CD4-positive, alpha-beta T cell treated with Interferon gamma for 1 hour (primary cell): ENCODE measurements at regions not wholly inside any gene's neighbourhood (a gene's known extent, or its start where the extent isn't known, plus 50 kb on each side); places are given as distances from the start of the nearest gene placed in this dataset.

Experiments
- DNase-seq: peaks from one replicate; pipeline ENCODE4 v3.0.0-alpha.2; 2020

GRCh38 chr20:40120827-40121226 lies 568.2 kb downstream of the MAFB start:
- DNase-seq: no peak

- DNase-seq: no peak
Observed at GRCh38 chr20:40111282-40111681, 577.8 kb downstream of the MAFB start.

DNA sequence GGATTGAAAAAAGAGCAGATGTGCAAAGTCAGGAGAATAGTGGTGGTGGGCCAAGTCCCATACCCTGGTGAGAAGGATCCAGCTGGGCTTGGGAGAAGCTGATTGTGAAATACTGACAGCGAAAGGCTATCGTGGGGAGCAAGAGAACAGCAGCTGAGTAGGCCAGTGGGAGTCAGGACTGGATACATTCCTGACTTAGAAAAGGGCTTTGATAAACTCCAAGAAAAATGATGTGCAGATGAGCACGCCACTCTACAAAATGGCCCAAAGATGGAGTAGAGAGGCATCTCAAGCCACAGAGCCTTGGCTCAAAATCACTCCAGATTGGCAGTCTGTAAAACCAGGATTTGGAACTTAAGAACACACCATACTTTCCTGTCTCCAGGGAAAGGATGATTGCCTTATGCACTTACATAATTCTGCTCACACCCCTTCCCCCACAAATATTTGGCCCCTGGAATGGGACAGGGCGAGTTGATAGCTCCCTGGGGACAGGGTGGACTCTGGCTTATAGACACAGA lies 578.7 kb downstream of the MAFB start:
- no peak for DNase-seq

- no peak for DNase-seq
Observed at GRCh38 chr20:40109136-40109535, 579.9 kb downstream of the MAFB start.

- no peak for DNase-seq
Observed at GRCh38 chr20:40108321-40108720, 580.7 kb downstream of the MAFB start.

DNA sequence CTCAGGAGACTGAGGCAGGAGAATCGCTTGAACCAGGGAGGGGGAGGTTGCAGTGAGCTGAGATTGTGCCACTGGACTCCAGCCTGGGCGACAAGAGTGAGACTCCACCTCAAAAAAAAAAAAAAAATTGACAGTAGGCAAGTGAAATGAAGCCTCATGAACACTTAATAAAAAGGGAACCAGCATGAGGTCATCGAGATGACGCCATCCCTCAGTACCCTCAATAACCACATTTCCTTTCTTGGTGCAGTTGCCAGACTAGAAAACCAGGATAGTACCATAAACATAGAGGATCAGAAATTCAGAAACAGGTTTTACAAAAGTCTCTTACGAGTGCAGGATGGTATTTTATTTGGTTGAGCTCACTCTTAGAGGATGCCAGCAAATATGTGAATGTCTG lies 584.1 kb downstream of the MAFB start:
- no peak for DNase-seq

GRCh38 chr20:40103420-40103819 lies 585.6 kb downstream of the MAFB start:
- DNase-seq: no peak

- no peak for DNase-seq
Observed at GRCh38 chr20:40101560-40101959, 587.5 kb downstream of the MAFB start.

DNA sequence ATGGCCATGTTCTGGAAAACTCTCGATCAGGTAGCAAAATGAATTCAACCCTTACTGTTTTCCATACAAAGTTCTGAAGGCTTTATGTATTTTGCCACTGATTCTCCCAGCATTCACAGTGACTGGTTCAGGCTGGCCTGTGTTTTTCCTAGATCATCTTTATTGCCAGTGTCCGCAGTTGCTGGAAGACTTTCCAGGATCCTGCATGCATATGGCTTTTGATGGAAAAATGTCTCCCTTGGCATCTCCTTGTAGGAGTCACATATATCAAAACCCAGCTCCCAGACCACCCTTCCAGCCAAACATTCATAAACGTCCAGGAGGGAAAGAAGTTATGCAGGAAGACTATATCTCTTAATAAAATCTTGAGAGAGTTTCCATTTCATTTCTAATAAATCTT lies 588.8 kb downstream of the MAFB start:
- no peak for DNase-seq

DNA sequence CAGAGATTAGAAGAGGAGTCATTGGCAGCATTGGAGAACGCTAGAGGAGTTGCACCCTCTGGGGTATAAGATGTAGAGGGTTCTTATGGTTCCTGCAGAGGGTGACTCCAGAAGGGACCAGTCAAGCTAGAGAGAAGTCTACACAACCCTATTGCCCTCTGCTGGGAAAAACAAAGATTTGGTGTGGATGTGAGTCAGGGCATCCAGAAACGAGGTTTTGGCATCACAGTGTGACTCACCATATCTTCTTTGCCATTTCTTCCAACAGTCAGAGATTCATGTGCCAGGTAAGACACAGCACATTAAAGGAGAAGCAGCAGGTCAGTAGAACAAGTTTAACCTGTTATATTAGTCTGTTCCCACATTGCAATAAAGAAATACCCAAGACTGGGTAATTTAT lies 598.8 kb downstream of the MAFB start:
- no peak for DNase-seq

- no peak for DNase-seq
Observed at GRCh38 chr20:40087496-40087895, 601.5 kb downstream of the MAFB start.

DNA sequence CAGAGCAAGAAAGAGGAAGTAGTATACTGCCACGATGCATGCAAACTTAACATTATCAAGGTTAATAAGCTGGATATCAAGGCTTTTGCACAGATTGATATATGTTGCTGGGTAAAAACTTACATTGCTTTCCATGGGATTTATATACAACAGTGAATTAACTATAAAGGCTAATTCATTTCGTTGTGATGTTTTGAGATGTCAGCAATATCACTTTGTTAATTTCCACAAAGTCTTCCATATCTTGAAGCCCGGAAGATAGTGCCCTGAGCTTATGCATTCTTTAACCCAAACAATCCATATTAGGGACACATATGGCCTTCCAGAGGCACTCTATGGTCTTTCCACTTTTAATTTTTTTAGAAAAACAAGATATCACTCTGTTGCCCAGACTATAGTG lies 603.5 kb downstream of the MAFB start:
- DNase-seq: no peak

DNA sequence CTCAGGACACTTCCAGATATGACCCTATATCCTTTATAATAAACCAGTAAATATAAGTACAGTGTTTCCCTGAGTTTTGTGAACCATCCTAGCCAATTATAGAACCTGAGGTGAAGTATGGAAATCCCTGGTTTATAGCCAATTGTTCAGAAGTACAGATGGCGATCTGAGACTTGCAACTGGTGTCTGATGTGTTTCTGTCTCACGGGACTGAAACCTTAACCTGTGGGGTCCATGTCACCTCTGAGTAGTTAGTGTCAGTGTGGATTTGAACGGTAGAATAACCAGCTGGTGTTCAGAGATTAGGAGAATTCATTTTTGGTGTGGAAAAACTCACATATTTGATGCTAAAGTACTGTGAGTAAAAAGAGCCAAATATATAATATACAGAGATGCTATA lies 606.6 kb downstream of the MAFB start:
- DNase-seq: no peak

DNA sequence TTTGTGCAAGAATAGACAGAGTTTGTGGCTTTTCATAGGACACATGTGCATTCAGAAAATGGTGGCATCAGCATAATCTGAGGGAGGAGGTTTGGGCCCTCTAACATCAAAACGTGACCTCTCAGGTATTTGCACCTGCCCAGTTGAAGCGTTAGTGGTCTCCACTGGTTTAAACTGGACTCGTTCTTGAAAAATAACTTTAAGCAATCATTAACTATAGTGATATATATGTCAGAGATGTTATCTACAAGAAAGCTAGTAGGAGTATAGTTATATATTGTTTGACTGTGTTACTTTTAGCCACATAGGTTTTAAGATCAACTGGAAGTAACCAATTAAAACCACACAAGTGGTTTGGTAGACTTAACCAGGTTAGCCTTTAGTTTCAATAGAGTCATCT lies 607.4 kb downstream of the MAFB start:
- no peak for DNase-seq

- no peak for DNase-seq
Observed at GRCh38 chr20:40080041-40080652, 608.9 kb downstream of the MAFB start.

DNA sequence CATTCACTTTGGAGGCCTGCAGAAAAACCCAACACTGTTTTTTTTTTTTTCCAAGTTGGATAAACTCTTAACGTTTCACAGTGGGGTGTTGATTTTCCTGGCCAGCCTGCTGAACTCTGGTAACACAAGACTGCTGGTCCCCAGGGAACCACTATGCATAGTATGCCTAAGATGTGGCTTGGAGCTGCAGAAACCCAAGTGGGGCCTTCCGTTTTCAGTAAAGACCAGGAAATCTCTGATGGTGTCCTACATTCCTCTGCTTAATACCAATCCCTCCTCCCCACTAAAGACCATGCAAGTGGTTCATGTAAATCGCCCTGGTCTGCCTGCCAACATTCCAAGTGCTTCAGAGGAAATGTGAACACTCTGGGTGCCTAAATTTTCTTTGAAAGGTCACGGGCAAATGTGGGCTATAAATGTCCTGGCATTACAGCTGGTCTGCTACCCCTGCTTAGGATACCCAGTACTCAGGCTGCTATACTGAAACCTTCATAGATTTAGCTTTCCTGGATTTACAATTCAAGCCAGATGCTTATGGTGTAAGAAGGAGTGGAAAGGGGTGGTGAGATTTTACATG lies 615.4 kb downstream of the MAFB start:
- DNase-seq: no peak

DNA sequence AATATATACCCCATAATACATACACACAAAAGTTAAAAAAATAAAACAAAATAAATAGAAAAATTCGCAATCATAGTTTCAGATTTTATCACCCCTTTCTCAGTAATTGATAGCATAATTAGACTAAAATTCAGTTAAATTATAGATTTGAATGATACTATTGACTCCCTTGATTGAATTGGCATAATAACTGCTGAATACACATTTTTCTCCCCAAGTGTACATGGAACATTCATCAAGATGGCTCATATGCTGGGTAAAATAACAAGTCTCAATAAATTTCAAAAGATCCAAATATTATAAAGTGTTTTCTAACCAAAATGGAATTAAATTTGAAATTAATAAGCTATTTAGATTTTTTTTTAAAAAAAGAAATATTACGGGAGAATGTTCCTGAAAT lies 616.1 kb downstream of the MAFB start:
- DNase-seq: no peak

GRCh38 chr20:40056171-40056570 lies 632.9 kb downstream of the MAFB start:
- no peak for DNase-seq

GRCh38 chr20:40055711-40056110 lies 633.3 kb downstream of the MAFB start:
- no peak for DNase-seq

GRCh38 chr20:40054311-40054710 lies 634.7 kb downstream of the MAFB start:
- no peak for DNase-seq

- no peak for DNase-seq
Observed at GRCh38 chr20:40050596-40050995, 638.4 kb downstream of the MAFB start.

GRCh38 chr20:40049854-40050253 lies 639.2 kb downstream of the MAFB start:
- DNase-seq: no peak

DNA sequence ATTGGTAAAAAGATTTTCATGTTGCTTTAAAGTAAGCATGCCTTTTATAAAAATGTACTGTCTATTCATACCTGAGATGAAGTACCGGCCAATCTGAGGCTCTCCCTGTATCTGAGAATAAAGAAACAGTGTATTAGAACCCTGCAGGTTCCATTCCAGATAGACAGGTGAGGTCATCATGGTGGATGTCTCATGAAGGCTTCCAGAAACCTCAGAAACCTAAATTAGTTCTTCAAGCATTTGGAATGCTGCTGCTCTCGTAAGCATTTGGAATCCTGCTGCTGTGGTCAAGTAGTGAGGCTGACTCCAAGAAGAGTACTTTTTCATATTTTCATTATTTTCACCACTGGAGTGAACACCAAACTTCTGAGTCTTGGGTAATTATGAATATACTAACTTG lies 642.3 kb downstream of the MAFB start:
- no peak for DNase-seq

DNA sequence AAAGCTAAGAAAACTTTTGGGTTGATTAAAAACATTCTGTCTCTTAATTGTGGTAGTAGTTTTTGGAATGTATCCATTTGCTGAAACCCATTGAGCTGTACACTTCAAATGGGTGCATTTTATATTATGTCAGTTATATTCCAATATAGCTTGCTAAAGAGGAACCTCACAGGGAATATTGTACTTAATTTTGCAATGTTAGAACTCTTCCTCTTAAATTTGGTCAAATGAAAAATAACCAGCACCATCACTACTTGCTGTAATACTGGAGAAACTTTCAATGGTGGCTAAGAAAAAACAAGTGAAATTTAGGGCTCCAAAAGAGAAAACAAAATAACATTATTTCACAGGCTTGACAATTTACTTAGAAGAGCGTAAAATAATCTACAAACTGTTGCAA lies 651.5 kb downstream of the MAFB start:
- no peak for DNase-seq

GRCh38 chr20:40029589-40029988 lies 659.4 kb downstream of the MAFB start:
- DNase-seq: no peak
